ENCODE measurements at regions not wholly inside any gene's neighbourhood (a gene's known extent, or its start where the extent isn't known, plus 50 kb on each side); places are given as distances from the start of the nearest gene placed in this dataset.

- ChIA-PET CTCF (ENCODE audit: low intra/inter-chr PET ratio, low total read pairs) (no interaction called here), POLR2A (no interaction called here)
- Histone ChIP-seq H3K4me3 (replicated peaks in 1 of 3; ENCODE audit: insufficient read depth in 1 of 3, low read depth in 2 of 3, low read length in 3 of 3) (no peak overlapping the region), H3K27ac (ENCODE audit: extremely low read length, insufficient read depth, low read length) (no peak overlapping the region), H3K4me2 (ENCODE audit: low read depth, low read length) (no peak overlapping the region), H3K79me2 (ENCODE audit: insufficient read depth, low read length) (no peaks in the 10 kb centered on the region), H2AFZ (ENCODE audit: low read length) (no peak overlapping the region), H3K36me3 (replicated peaks in 1 of 2; ENCODE audit: control insufficient read depth in 1 of 2, insufficient read depth in 2 of 2, low read length in 2 of 2) (no peaks in the 10 kb centered on the region), H3K4me1 (ENCODE audit: insufficient read depth, low read length) (no peaks in the 10 kb centered on the region), H4K20me1 (ENCODE audit: insufficient read depth, low read length) (no peaks in the 10 kb centered on the region), H3K9me3 (ENCODE audit: low read length) (no peaks in the 10 kb centered on the region), H3K9ac (ENCODE audit: insufficient read depth, low read depth, low read length) (no peak overlapping the region), H3K27me3 (ENCODE audit: control insufficient read depth in 1 of 2, insufficient read depth in 2 of 2, low read length in 2 of 2) (no peaks in the 10 kb centered on the region)
- ATAC-seq = no peak
- intact Hi-C loops (cut with micrococcal nuclease; ENCODE audit: unreplicated experiment) (no loop called here), in situ Hi-C loops (cut with HindIII; ENCODE audit: extremely low pct_ligation_motif_present, low pct_unique_long_range_greater_than_20kb) (loop anchor here (25.0 kb wide), 1 partner anchor 1283 kb away; no protein-coding TSS in a partner anchor)
- FAIRE-seq = no peak
- WGBS (ENCODE audit: low lambda C conversion rate) = 46% methylated on average over 1 of the region's 1 CpG
- DNase-seq (ENCODE audit: low spot score) = no peak
- no TSS peak for BruUV-seq (replicated peaks)
- no peak for TF ChIP-seq RAD21 (CRISPR knock-in tag; IDR thresholded peaks at IDR 0.05)
- no peak for TF ChIP-seq SP4 (CRISPR knock-in tag; IDR thresholded peaks at IDR 0.05)
- TF ChIP-seq ZNF841 (CRISPR knock-in tag; IDR thresholded peaks at IDR 0.05; ENCODE audit: borderline replicate concordance) = no peak
Measured at GRCh38 chr3:177795216-177795615, 597.9 kb upstream of the TBL1XR1 start.

- H3K4me1 ChIP-seq (ENCODE audit: insufficient read depth, low read length) = no peaks in the 10 kb centered on the region
- H3K27me3 ChIP-seq (ENCODE audit: control insufficient read depth in 1 of 2, insufficient read depth in 2 of 2, low read length in 2 of 2) = no peaks in the 10 kb centered on the region
- ChIA-PET POLR2A (no interaction called here), CTCF (ENCODE audit: low intra/inter-chr PET ratio, low total read pairs) (no interaction called here)
- no TSS peak for BruUV-seq (replicated peaks)
- H3K9ac ChIP-seq (ENCODE audit: insufficient read depth, low read depth, low read length) = no peak overlapping the region
- H3K4me2 ChIP-seq (ENCODE audit: low read depth, low read length) = no peak overlapping the region
- in situ Hi-C loops (cut with HindIII; ENCODE audit: extremely low pct_ligation_motif_present, low pct_unique_long_range_greater_than_20kb) (loop anchor here (25.0 kb wide), 1 partner anchor 1284 kb away; no protein-coding TSS in a partner anchor), intact Hi-C loops (cut with micrococcal nuclease; ENCODE audit: unreplicated experiment) (no loop called here)
- no peaks in the 10 kb centered on the region for H3K79me2 ChIP-seq (ENCODE audit: insufficient read depth, low read length)
- FAIRE-seq (no peak), ATAC-seq (no peak), DNase-seq (ENCODE audit: low spot score) (no peak)
- H2AFZ ChIP-seq (ENCODE audit: low read length) = no peak overlapping the region
- no peak overlapping the region for H3K4me3 ChIP-seq (replicated peaks in 1 of 3; ENCODE audit: insufficient read depth in 1 of 3, low read depth in 2 of 3, low read length in 3 of 3)
- no peaks in the 10 kb centered on the region for H3K36me3 ChIP-seq (replicated peaks in 1 of 2; ENCODE audit: control insufficient read depth in 1 of 2, insufficient read depth in 2 of 2, low read length in 2 of 2)
- no peak for TF ChIP-seq HNF4G (IDR thresholded peaks at IDR 0.05; ENCODE audit: borderline replicate concordance, low read depth, low read length)
- TF ChIP-seq HNF4G (CRISPR knock-in tag; IDR thresholded peaks at IDR 0.05; ENCODE audit: borderline replicate concordance, low read depth) = no peak
- no peak for TF ChIP-seq ZNF567 (CRISPR knock-in tag; IDR thresholded peaks at IDR 0.05; ENCODE audit: borderline replicate concordance)
- no peak for TF ChIP-seq HINFP (CRISPR knock-in tag; IDR thresholded peaks at IDR 0.05; ENCODE audit: low read depth)
- TF ChIP-seq MTA1 (CRISPR knock-in tag; IDR thresholded peaks at IDR 0.05; ENCODE audit: borderline replicate concordance) = no peak
- TF ChIP-seq ZNF431 (CRISPR knock-in tag; IDR thresholded peaks at IDR 0.05; ENCODE audit: borderline replicate concordance, low read depth) = no peak
- TF ChIP-seq ZNF143 (CRISPR knock-in tag; IDR thresholded peaks at IDR 0.05) = no peak
- no peak for TF ChIP-seq PRPF4 (IDR thresholded peaks at IDR 0.05; ENCODE audit: low read depth, low read length, poor library complexity, severe bottlenecking)
- no peak for TF ChIP-seq MAFF (IDR thresholded peaks at IDR 0.05; ENCODE audit: low read depth, low read length)
- TF ChIP-seq MED1 (CRISPR knock-in tag; IDR thresholded peaks at IDR 0.05) = no peak
- TF ChIP-seq RBFOX2 (IDR thresholded peaks at IDR 0.05; ENCODE audit: low read depth, low read length) = no peak
- TF ChIP-seq ZNF709 (CRISPR knock-in tag; IDR thresholded peaks at IDR 0.05) = no peak
- no peak for TF ChIP-seq ZNF550 (CRISPR knock-in tag; IDR thresholded peaks at IDR 0.05; ENCODE audit: borderline replicate concordance)
- H4K20me1 ChIP-seq (ENCODE audit: insufficient read depth, low read length) = no peaks in the 10 kb centered on the region
- no peak overlapping the region for H3K27ac ChIP-seq (ENCODE audit: extremely low read length, insufficient read depth, low read length)
- no peaks in the 10 kb centered on the region for H3K9me3 ChIP-seq (ENCODE audit: low read length)
Measured at GRCh38 chr3:177795859-177796258, 598.6 kb upstream of the TBL1XR1 start.
